Neuron (in vitro differentiated cells): ENCODE measurements at regions not wholly inside any gene's neighbourhood (a gene's known extent, or its start where the extent isn't known, plus 50 kb on each side); places are given as distances from the start of the nearest gene placed in this dataset.

ENCODE experiments used
- H2AFZ ChIP-seq: one replicate; pipeline ENCODE4 v1.6.1; 2013; ENCODE audit warnings: low read depth, mild to moderate bottlenecking, inconsistent platforms, low read length, moderate library complexity
- H3K27me3 ChIP-seq: one replicate; pipeline ENCODE4 v1.6.1; 2013; ENCODE audit warnings: low read length; ENCODE audit not compliant: insufficient read depth
- H3K36me3 ChIP-seq: one replicate; pipeline ENCODE4 v1.6.1; 2013; ENCODE audit warnings: low read length; ENCODE audit not compliant: insufficient read depth
- H3K4me1 ChIP-seq: one replicate; pipeline ENCODE4 v1.6.1; 2013; ENCODE audit warnings: low read length; ENCODE audit not compliant: insufficient read depth
- H3K4me3 ChIP-seq: 2 replicates; pipeline ENCODE4 v1.5.1; 2013; ENCODE audit warnings: mild to moderate bottlenecking, low read length, moderate library complexity
- H3K9me3 ChIP-seq: one replicate; pipeline ENCODE4 v1.6.1; 2013; ENCODE audit warnings: low read length

DNA sequence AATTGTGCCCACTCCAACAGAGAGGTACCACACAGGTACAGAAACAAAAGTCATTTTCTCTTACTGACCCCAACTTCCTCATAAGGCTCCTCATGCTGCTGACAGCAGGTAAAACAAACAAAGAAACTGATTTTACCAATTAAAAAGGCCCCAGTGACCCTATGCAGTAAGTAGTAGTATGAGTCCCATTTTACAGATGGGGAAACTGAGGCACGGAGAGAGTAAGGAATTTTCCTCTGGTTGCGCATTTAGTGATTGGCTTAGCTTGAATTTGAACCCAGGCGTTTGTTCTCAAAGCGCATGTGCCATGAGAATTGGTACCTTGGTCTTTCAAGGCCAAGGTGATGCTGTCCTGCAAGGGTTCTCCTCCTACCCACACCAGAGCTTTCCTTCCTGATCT is 66.1 kb upstream of the ZBTB40 start:
- no peaks in the 10 kb centered on the region for H3K27me3 ChIP-seq
- H2AFZ ChIP-seq = no peak overlapping the region
- H3K4me1 ChIP-seq = no peaks in the 10 kb centered on the region
- H3K9me3 ChIP-seq = no peaks in the 10 kb centered on the region
- no peak overlapping the region for H3K4me3 ChIP-seq
- no peaks in the 10 kb centered on the region for H3K36me3 ChIP-seq

DNA sequence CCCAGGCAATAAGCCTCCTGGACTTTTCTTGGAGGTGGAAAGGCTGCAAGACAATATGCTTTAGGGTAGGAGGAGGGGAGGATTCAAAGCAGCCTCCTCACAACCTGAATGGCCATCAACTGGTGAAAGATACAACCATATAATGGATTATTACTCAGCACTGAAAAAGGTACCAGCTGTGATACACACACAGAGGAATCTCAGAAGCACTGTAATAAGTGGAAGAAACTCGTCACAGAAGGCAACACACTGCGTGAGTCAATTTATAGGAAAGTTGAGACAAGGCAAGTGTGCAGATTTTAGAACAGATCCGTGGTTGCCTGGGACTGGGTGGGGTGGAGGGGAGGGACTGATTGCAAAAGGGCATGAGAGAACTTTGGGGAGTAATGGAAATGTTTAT is 64.9 kb upstream of the ZBTB40 start:
- no peaks in the 10 kb centered on the region for H3K27me3 ChIP-seq
- no peaks in the 10 kb centered on the region for H3K36me3 ChIP-seq
- H3K9me3 ChIP-seq = no peaks in the 10 kb centered on the region
- H3K4me3 ChIP-seq = no peak overlapping the region
- no peaks in the 10 kb centered on the region for H3K4me1 ChIP-seq
- H2AFZ ChIP-seq = no peak overlapping the region

DNA sequence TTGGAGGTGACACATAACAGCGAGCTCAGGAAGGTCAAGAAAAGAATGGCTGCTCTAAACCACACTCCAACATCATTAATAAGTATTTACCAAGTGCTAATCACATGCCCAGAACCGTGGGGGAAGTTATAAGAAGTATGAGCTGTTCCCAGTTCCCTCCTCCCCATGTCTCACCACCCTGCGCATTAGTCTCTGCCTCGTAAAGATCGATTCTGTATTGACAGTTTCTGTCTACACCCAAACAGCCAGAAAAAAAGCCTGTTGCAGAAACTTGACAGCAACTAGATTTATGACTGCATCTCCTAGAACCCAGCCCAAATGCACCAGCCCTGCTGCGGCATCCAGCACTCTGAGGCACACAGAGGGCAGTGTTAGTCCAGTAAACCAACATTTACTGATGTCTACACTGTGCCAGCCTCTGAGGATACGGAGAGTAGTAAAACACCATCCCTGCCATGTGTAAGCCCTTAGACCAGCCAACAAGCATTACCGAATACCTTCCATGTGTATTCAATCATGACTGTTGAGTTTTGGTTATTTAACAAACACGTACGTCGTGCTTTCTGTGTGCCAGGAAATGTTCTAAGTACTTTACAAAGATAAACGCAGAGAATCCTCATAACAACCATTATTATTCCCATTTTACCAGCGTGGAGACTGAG is 63.6 kb upstream of the ZBTB40 start:
- Histone ChIP-seq H3K36me3 (no peaks in the 10 kb centered on the region), H3K4me1 (no peaks in the 10 kb centered on the region), H2AFZ (no peak overlapping the region), H3K4me3 (no peak overlapping the region), H3K9me3 (no peaks in the 10 kb centered on the region), H3K27me3 (no peaks in the 10 kb centered on the region)

DNA sequence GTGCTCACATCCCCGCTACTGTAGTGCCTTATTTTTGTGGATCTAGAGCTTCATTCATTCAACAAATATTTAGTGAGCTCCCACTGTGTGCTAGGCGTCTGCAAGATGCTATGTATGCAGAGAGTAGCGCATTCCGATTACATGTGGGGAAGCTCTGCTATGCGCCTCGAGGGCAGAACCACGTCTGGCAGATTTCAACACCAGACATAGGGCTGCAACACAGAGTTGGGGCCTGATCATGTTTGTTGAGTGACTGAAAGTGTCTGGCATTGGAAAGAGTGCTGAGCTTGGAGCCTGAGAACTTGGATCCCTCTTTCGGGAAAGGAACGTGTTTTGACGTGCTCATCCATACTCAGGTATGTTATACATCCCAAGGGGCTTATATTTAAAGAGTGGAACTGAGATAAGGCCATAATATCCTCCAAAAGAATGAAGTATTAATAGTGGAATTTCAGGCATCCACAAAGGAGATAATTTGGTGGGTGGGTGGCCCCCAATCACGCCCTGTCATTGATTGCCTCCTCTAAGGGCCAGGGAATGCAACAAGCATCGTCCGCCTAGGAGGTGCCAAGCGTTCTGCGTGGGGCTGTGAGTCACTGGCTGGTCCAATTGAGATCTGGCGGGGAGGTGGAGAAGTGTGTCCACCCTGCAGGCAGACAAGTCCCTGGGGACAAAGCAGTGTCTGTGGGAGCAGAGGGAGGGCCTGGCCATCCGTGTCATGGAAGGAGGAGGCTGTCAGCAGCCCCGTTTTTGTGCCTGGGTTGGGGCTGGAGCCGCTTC is 62.8 kb upstream of the ZBTB40 start:
- H3K9me3 ChIP-seq = no peaks in the 10 kb centered on the region
- H3K27me3 ChIP-seq = no peaks in the 10 kb centered on the region
- H3K4me1 ChIP-seq = no peaks in the 10 kb centered on the region
- H2AFZ ChIP-seq = no peak overlapping the region
- H3K4me3 ChIP-seq = no peak overlapping the region
- H3K36me3 ChIP-seq = no peaks in the 10 kb centered on the region

DNA sequence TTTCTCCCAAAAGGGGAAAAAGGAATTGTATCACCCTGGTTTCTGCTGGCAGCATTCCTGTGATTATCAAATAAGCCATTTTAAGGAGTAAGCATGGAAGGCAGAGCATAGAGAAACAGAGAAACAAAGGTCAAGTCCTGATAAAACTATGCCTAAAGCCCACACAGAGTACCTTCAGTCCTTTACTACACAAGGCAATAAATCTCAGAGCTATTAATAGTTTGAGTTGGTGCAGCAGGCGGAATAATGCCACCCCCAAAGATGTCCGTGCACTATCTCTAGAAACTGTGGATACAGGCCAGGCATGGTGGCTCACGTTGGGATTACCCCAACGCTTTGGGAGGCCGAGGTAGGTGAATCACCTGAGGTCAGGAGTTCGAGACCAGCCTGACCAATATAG is 58.1 kb upstream of the ZBTB40 start:
- Histone ChIP-seq H3K36me3 (no peaks in the 10 kb centered on the region), H3K4me3 (no peak overlapping the region), H3K27me3 (peaks cover 4% of the 10 kb centered on the region), H2AFZ (no peak overlapping the region), H3K9me3 (no peaks in the 10 kb centered on the region), H3K4me1 (no peaks in the 10 kb centered on the region)

DNA sequence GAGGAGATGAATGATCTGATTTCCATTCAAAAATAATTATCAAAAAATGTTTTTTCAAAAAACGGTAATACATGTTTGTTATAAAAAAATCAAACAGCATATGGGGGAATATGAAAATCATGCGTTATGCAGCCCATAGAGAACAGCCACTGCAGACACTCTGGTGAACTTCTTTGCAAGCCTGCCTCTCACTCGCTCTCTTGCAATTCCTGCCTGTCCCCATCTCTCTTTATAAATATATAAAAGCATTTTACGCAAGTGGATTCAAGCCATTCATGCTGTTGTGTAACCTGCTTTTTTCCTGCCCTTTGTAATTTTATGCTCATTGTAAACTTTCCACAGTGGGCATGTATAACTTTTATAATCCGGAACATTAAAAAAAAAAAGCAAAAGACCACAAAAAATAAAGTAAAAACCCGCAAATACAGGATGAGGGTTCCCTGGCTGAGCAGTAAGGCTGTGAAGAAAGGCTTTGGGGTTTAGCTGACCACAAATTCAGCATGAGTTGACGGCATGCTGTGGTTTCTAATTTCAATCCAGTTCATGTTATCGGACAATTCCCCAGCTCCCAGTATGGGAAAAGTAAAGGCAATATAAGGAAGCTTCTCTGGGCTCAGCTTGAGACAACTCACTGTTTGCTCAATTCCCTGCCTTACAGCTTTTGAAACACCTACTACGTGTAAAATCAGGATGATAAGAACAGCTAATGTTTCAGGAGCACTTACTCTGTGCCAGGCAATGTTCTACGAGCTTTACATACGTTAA is 52.8 kb upstream of the ZBTB40 start:
- no peaks in the 10 kb centered on the region for H3K36me3 ChIP-seq
- peaks cover 7% of the 10 kb centered on the region for H3K27me3 ChIP-seq
- H3K9me3 ChIP-seq = no peaks in the 10 kb centered on the region
- H3K4me1 ChIP-seq = no peaks in the 10 kb centered on the region
- H3K4me3 ChIP-seq = no peak overlapping the region
- H2AFZ ChIP-seq = no peak overlapping the region

DNA sequence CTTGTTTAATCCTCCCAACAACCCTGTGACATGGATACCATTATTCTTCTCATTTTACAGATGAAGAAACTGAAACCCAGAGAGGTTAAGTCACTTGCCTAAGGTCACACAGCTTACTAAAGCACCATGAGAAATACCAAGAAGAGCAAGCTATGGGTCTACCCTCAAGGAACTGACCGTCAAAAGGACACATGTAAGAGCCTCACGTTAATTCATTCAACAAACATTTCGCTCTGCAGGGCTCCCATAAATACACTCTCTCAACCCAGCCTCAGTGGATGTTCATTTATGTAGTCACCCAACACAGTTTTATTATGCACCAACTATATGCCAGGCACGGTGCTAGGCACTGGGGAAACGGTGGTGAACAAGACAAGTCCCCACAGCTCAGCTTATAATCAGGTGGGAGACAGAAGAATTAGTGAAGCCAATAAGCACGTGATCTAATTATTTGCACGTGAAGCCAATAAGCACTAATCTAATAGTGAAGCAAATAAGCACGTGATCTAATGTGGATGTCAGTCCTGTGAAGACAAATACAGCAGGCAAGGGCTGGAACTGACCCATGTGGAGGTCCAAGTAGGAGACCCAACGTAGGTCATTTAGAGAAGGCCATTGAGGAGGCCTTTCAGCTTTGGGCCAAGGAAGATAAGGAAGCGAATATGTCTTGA is 52.1 kb upstream of the ZBTB40 start:
- peaks cover 7% of the 10 kb centered on the region for H3K27me3 ChIP-seq

More for the DNA sequence above, 52.1 kb upstream of the ZBTB40 start:
- Histone ChIP-seq H3K4me1 (no peaks in the 10 kb centered on the region), H3K36me3 (no peaks in the 10 kb centered on the region), H3K4me3 (no peak overlapping the region), H3K9me3 (no peaks in the 10 kb centered on the region), H2AFZ (no peak overlapping the region)
